ENCODE measurements at regions not wholly inside any gene's neighbourhood (a gene's known extent, or its start where the extent isn't known, plus 50 kb on each side); places are given as distances from the start of the nearest gene placed in this dataset.
"Not testable (repeated sequence)": the region's sequence is repeated elsewhere in the genome, so short reads cannot be mapped to it uniquely, and the experiment has no call there.

- no peak for DNase-seq
Observed at GRCh38 chr4:45471335-45471734, 652.5 kb downstream of the GABRG1 start.

GRCh38 chr4:45467157-45467556, 656.7 kb downstream of the GABRG1 start:
- DNase-seq: no peak

GRCh38 chr4:45460157-45460556, 663.7 kb downstream of the GABRG1 start:
- not testable (repeated sequence) for DNase-seq

GRCh38 chr4:45455217-45455616, 668.6 kb downstream of the GABRG1 start:
- no peak for DNase-seq

- DNase-seq: peak in 1 of 2 experiments; percentile 27
Observed at GRCh38 chr4:45453258-45453853, 670.5 kb downstream of the GABRG1 start.

- DNase-seq: peak in 1 of 2 experiments; percentile 19
Observed at GRCh38 chr4:45442466-45442865, 681.4 kb downstream of the GABRG1 start.

GRCh38 chr4:45438047-45438446, 685.8 kb downstream of the GABRG1 start:
- no peak for DNase-seq

- DNase-seq: no peak
Observed at GRCh38 chr4:45437381-45437780, 686.5 kb downstream of the GABRG1 start.

GRCh38 chr4:45425135-45425534, 698.7 kb downstream of the GABRG1 start:
- DNase-seq: no peak

- peak; percentile 39 to 60 for DNase-seq
Observed at GRCh38 chr4:45423896-45424295, 697.5 kb upstream of the GNPDA2 start.

- not testable (repeated sequence) for DNase-seq
Observed at GRCh38 chr4:45420091-45420674, 693.8 kb upstream of the GNPDA2 start.

- DNase-seq: no peak
Observed at GRCh38 chr4:45410701-45411210, 684.4 kb upstream of the GNPDA2 start.

GRCh38 chr4:45409536-45409935, 683.2 kb upstream of the GNPDA2 start:
- no peak for DNase-seq

- DNase-seq: no peak
Observed at GRCh38 chr4:45408996-45409395, 682.6 kb upstream of the GNPDA2 start.

- no peak for DNase-seq
Observed at GRCh38 chr4:45399116-45399515, 672.8 kb upstream of the GNPDA2 start.

- DNase-seq: no peak
Observed at GRCh38 chr4:45385306-45385705, 659.0 kb upstream of the GNPDA2 start.

- DNase-seq: no peak
Observed at GRCh38 chr4:45370408-45370807, 644.1 kb upstream of the GNPDA2 start.

GRCh38 chr4:45368832-45369231, 642.5 kb upstream of the GNPDA2 start:
- DNase-seq: no peak

- DNase-seq: no peak
Observed at GRCh38 chr4:45363931-45364330, 637.6 kb upstream of the GNPDA2 start.

GRCh38 chr4:45358573-45359506, 632.5 kb upstream of the GNPDA2 start:
- DNase-seq: no peak

GRCh38 chr4:45353161-45353560, 626.8 kb upstream of the GNPDA2 start:
- DNase-seq: no peak

GRCh38 chr4:45350438-45350837, 624.1 kb upstream of the GNPDA2 start:
- DNase-seq: no peak

- no peak for DNase-seq
Observed at GRCh38 chr4:45349859-45350258, 623.5 kb upstream of the GNPDA2 start.
